ENCODE measurements at regions not wholly inside any gene's neighbourhood (a gene's known extent, or its start where the extent isn't known, plus 50 kb on each side); places are given as distances from the start of the nearest gene placed in this dataset.

GRCh38 chr10:78640796-78641636 is 427.8 kb upstream of the ZMIZ1 start:
- Histone ChIP-seq H3K36me3 (no peaks in the 10 kb centered on the region), H3K27me3 (no peaks in the 10 kb centered on the region), H3K4me1 (peaks cover 0 to 5% of the 10 kb centered on the region in 2 donors), H3K4me3 (no peak overlapping the region), H3K9me3 (no peaks in the 10 kb centered on the region), H3K27ac (no peak overlapping the region)
- ATAC-seq (no peak), DNase-seq (no peak)
- intact Hi-C loops (cut with DNase I) = no loop called here
- TF ChIP-seq CTCF (IDR thresholded peaks at IDR 0.05) = no peak

- ATAC-seq (no peak), DNase-seq (no peak)
- TF ChIP-seq CTCF (IDR thresholded peaks at IDR 0.05) = no peak
- H3K27me3 ChIP-seq = no peaks in the 10 kb centered on the region
- H3K4me3 ChIP-seq = no peak overlapping the region
- no peak overlapping the region for H3K27ac ChIP-seq
- H3K36me3 ChIP-seq = no peaks in the 10 kb centered on the region
- H3K4me1 ChIP-seq = peaks cover 0 to 5% of the 10 kb centered on the region in 2 donors
- intact Hi-C loops (cut with DNase I) = no loop called here
- H3K9me3 ChIP-seq = no peaks in the 10 kb centered on the region
These were observed 427.1 kb upstream of the ZMIZ1 start for GRCh38 chr10:78641693-78642092.

GRCh38 chr10:78642269-78642816 is 426.4 kb upstream of the ZMIZ1 start:
- ATAC-seq (no peak), DNase-seq (no peak)
- Histone ChIP-seq H3K4me1 (peaks cover 0 to 5% of the 10 kb centered on the region in 2 donors), H3K36me3 (no peaks in the 10 kb centered on the region), H3K27me3 (no peaks in the 10 kb centered on the region), H3K4me3 (no peak overlapping the region), H3K27ac (no peak overlapping the region), H3K9me3 (no peaks in the 10 kb centered on the region)
- TF ChIP-seq CTCF (IDR thresholded peaks at IDR 0.05) = no peak
- intact Hi-C loops (cut with DNase I) = no loop called here

GRCh38 chr10:78643513-78643912 is 425.3 kb upstream of the ZMIZ1 start:
- H3K9me3 ChIP-seq = no peaks in the 10 kb centered on the region
- H3K27ac ChIP-seq = no peak overlapping the region
- intact Hi-C loops (cut with DNase I) = no loop called here
- no peaks in the 10 kb centered on the region for H3K27me3 ChIP-seq
- H3K4me1 ChIP-seq = peaks cover 0 to 5% of the 10 kb centered on the region in 2 donors
- no peak overlapping the region for H3K4me3 ChIP-seq
- TF ChIP-seq CTCF (IDR thresholded peaks at IDR 0.05) = no peak
- no peak for DNase-seq
- no peak for ATAC-seq
- no peaks in the 10 kb centered on the region for H3K36me3 ChIP-seq

GRCh38 chr10:78644550-78644949 is 424.2 kb upstream of the ZMIZ1 start:
- intact Hi-C loops (cut with DNase I) = no loop called here
- Histone ChIP-seq H3K27ac (no peak overlapping the region), H3K4me3 (no peak overlapping the region), H3K9me3 (no peaks in the 10 kb centered on the region), H3K27me3 (no peaks in the 10 kb centered on the region), H3K4me1 (peaks cover 0 to 5% of the 10 kb centered on the region in 2 donors), H3K36me3 (no peaks in the 10 kb centered on the region)
- ATAC-seq (no peak), DNase-seq (no peak)
- no peak for TF ChIP-seq CTCF (IDR thresholded peaks at IDR 0.05)

All from left lung (tissue), 4 donors.